GM12892 (cell line): ENCODE measurements at regions not wholly inside any gene's neighbourhood (a gene's known extent, or its start where the extent isn't known, plus 50 kb on each side); places are given as distances from the start of the nearest gene placed in this dataset.
"Not testable (repeated sequence)": the region's sequence is repeated elsewhere in the genome, so short reads cannot be mapped to it uniquely, and the experiment has no call there.

Experiments
- DNase-seq: peaks from one replicate; pipeline ENCODE4 v3.0.0; 2011; ENCODE audit not compliant: insufficient read length
- FAIRE-seq: peaks from 2 replicates; lab custom pipeline; 2011; peaks lifted over from hg19 to GRCh38; lab: Jason Lieb, UNC
- POLR2A ChIP-seq: IDR thresholded peaks from 2 replicates; pipeline ENCODE4 v1.6.1; 2011; ENCODE audit warnings: low read depth, low read length, control low read depth
- POLR2AphosphoS5 ChIP-seq: IDR thresholded peaks from 2 replicates; pipeline ENCODE4 v1.6.1; 2011; ENCODE audit warnings: low read depth, low read length, control low read depth
- TAF1 ChIP-seq: IDR thresholded peaks from 2 replicates; pipeline ENCODE4 v1.6.1; 2011; ENCODE audit warnings: low read depth, mild to moderate bottlenecking, control low read depth, low read length, borderline replicate concordance

- TF ChIP-seq TAF1, result no peak
- TF ChIP-seq POLR2A, result no peak
- no peak for TF ChIP-seq POLR2AphosphoS5
- no peak for FAIRE-seq
- no peak for DNase-seq
Observed at GRCh38 chr18:40179729-40180461, 1775.1 kb upstream of the PIK3C3 start.

GRCh38 chr18:40168026-40168425, 1787.0 kb upstream of the PIK3C3 start:
- DNase-seq (no peak), FAIRE-seq (no peak)
- TF ChIP-seq POLR2AphosphoS5 (no peak), POLR2A (no peak), TAF1 (no peak)

GRCh38 chr18:40163254-40163653, 1791.8 kb upstream of the PIK3C3 start:
- no peak for TF ChIP-seq POLR2A
- no peak for TF ChIP-seq POLR2AphosphoS5
- no peak for TF ChIP-seq TAF1

GRCh38 chr18:40160361-40160760, 1794.7 kb upstream of the PIK3C3 start:
- DNase-seq (no peak), FAIRE-seq (no peak)
- TF ChIP-seq POLR2AphosphoS5, result no peak
- no peak for TF ChIP-seq POLR2A
- TF ChIP-seq TAF1, result no peak

More at GRCh38 chr18:40163254-40163653, 1791.8 kb upstream of the PIK3C3 start:
- DNase-seq (no peak), FAIRE-seq (no peak)

- no peak for FAIRE-seq
- DNase-seq, result no peak
- TF ChIP-seq TAF1 (no peak), POLR2A (no peak), POLR2AphosphoS5 (no peak)
Observed at GRCh38 chr18:40159141-40160017, 1795.7 kb upstream of the PIK3C3 start.

- no peak for TF ChIP-seq TAF1
- TF ChIP-seq POLR2AphosphoS5, result no peak
- no peak for TF ChIP-seq POLR2A
- no peak for DNase-seq
- FAIRE-seq, result no peak
Observed at GRCh38 chr18:40157120-40157519, 1797.9 kb upstream of the PIK3C3 start.

GRCh38 chr18:40152859-40153258, 1802.2 kb upstream of the PIK3C3 start:
- TF ChIP-seq POLR2A (no peak), TAF1 (no peak), POLR2AphosphoS5 (no peak)
- no peak for DNase-seq
- FAIRE-seq, result no peak

GRCh38 chr18:40148960-40149359, 1806.1 kb upstream of the PIK3C3 start:
- FAIRE-seq, result no peak
- no peak for TF ChIP-seq TAF1
- DNase-seq, result no peak

GRCh38 chr18:40133253-40133652, 1821.8 kb upstream of the PIK3C3 start:
- DNase-seq (no peak), FAIRE-seq (no peak)
- TF ChIP-seq TAF1 (no peak), POLR2A (no peak), POLR2AphosphoS5 (no peak)

GRCh38 chr18:40132438-40132837, 1822.6 kb upstream of the PIK3C3 start:
- not testable (repeated sequence) for DNase-seq, FAIRE-seq

- FAIRE-seq (no peak), DNase-seq (no peak)
- TF ChIP-seq TAF1 (no peak), POLR2A (no peak), POLR2AphosphoS5 (no peak)
Observed at GRCh38 chr18:40124107-40124506, 1830.9 kb upstream of the PIK3C3 start.
